ENCODE measurements at regions not wholly inside any gene's neighbourhood (a gene's known extent, or its start where the extent isn't known, plus 50 kb on each side); places are given as distances from the start of the nearest gene placed in this dataset.
"Not testable (repeated sequence)": the region's sequence is repeated elsewhere in the genome, so short reads cannot be mapped to it uniquely, and the experiment has no call there.

DNA sequence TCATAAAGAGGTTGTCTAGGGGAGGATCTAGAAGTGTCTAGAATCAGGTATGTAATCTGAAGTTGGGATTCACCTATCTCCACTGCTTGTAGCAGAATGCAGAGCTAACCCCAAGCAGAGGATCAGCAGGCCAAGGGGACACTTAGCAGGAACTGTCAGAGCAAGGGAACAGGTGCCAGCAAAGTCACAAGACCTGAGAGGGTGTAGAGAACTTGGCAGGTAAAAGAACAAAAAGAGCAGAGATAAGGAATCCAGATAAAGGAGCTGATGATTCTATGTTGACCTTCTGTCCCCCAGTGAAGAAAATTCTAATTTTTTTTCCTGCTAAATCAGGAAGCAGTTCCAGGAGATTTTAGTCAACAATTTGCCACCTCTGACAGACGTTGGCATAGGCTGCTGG, 91.4 kb upstream of the CCDC71L start:
- H3K27me3 ChIP-seq (ENCODE audit: insufficient read depth, low read length) = no peaks in the 10 kb centered on the region
- CTCF ChIA-PET = interaction anchor here (1.0 kb wide), 1 partner anchor 8 kb away, joined by 3 read pairs; no protein-coding TSS in a partner anchor
- H3K9ac ChIP-seq (ENCODE audit: low read length) = no peak overlapping the region
- H3K36me3 ChIP-seq (ENCODE audit: control insufficient read depth in 1 of 2, insufficient read depth in 2 of 2, low read length in 2 of 2) = no peaks in the 10 kb centered on the region
- RAD21 ChIA-PET (ENCODE audit: low non-redundant PET in 1 of 2, low total read pairs in 2 of 2, uncharacterized antibody in 2 of 2, unreplicated experiment in 2 of 2) = no interaction called here
- BruUV-seq (replicated peaks) = no TSS peak
- intact Hi-C loops (cut with micrococcal nuclease) = no loop called here
- no peaks in the 10 kb centered on the region for H3K79me2 ChIP-seq (ENCODE audit: insufficient read depth, low read length)
- no peak overlapping the region for H3K27ac ChIP-seq (ENCODE audit: low read depth, low read length)
- H3K4me1 ChIP-seq (ENCODE audit: control insufficient read depth in 1 of 2, insufficient read depth in 2 of 2, low read length in 2 of 2) = no peaks in the 10 kb centered on the region; a peak in 1 of 4 replicates
- no peaks in the 10 kb centered on the region for H3K9me2 ChIP-seq (ENCODE audit: insufficient read depth)
- no peak overlapping the region for H3K4me3 ChIP-seq (replicated peaks in 1 of 2; ENCODE audit: low read depth in 1 of 2, low read length in 2 of 2)
- TF ChIP-seq EZH2 (IDR thresholded peaks at IDR 0.05) = no peak
- TF ChIP-seq CBX3 (IDR thresholded peaks at IDR 0.05; ENCODE audit: low read depth) = no peak
- no peak for TF ChIP-seq ELF1 (IDR thresholded peaks at IDR 0.05; ENCODE audit: borderline replicate concordance, low read depth)
- TF ChIP-seq ZNF274 (IDR thresholded peaks at IDR 0.05; ENCODE audit: low read depth, low read length) = no peak
- TF ChIP-seq EZH2phosphoT487 (IDR thresholded peaks at IDR 0.05; ENCODE audit: borderline replicate concordance) = no peak
- DNase-seq (ENCODE audit: low read depth, low spot score) = no peak
- POLR2A ChIA-PET = no interaction called here
- no peak overlapping the region for H3K4me2 ChIP-seq (ENCODE audit: low read length)
- H4K20me1 ChIP-seq (ENCODE audit: insufficient read depth) = no peaks in the 10 kb centered on the region
- no peak for ATAC-seq
- H2AFZ ChIP-seq (ENCODE audit: low read depth, low read length, poor library complexity, severe bottlenecking) = no peak overlapping the region
- no peaks in the 10 kb centered on the region for H3K9me3 ChIP-seq (ENCODE audit: control insufficient read depth in 1 of 2, insufficient read depth in 1 of 2, low read depth in 1 of 2, low read length in 2 of 2)

DNA sequence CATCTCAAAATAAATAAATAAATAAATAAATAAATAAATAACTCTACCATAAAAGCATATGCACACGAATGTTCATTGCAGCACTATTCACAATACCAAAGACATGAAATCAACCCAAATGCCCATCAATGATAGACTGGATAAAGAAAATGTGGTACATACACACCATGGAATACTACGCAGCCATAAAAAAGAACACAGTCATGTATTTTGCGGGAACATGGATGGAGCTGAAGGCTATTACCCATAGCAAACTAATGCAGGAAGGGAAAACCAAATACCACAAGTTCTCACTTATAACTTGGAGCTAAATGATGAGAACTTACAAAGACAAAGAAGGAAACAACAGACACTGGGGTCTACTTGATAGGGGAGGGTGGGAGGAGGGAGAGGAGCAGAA, 94.1 kb upstream of the CCDC71L start:
- intact Hi-C loops (cut with micrococcal nuclease); H3K27ac ChIP-seq (ENCODE audit: low read depth, low read length); H3K4me3 ChIP-seq (replicated peaks in 1 of 2; ENCODE audit: low read depth in 1 of 2, low read length in 2 of 2); H3K4me1 ChIP-seq (ENCODE audit: control insufficient read depth in 1 of 2, insufficient read depth in 2 of 2, low read length in 2 of 2); POLR2A ChIA-PET; CTCF ChIA-PET; ATAC-seq; BruUV-seq (replicated peaks); DNase-seq (ENCODE audit: low read depth, low spot score); H3K9me2 ChIP-seq (ENCODE audit: insufficient read depth); H3K79me2 ChIP-seq (ENCODE audit: insufficient read depth, low read length); H3K36me3 ChIP-seq (ENCODE audit: control insufficient read depth in 1 of 2, insufficient read depth in 2 of 2, low read length in 2 of 2); H3K27me3 ChIP-seq (ENCODE audit: insufficient read depth, low read length); H3K4me2 ChIP-seq (ENCODE audit: low read length); RAD21 ChIA-PET (ENCODE audit: low non-redundant PET in 1 of 2, low total read pairs in 2 of 2, uncharacterized antibody in 2 of 2, unreplicated experiment in 2 of 2); H3K9ac ChIP-seq (ENCODE audit: low read length); H2AFZ ChIP-seq (ENCODE audit: low read depth, low read length, poor library complexity, severe bottlenecking); H4K20me1 ChIP-seq (ENCODE audit: insufficient read depth); H3K9me3 ChIP-seq (ENCODE audit: control insufficient read depth in 1 of 2, insufficient read depth in 1 of 2, low read depth in 1 of 2, low read length in 2 of 2): not testable (repeated sequence)
